ENCODE measurements at regions not wholly inside any gene's neighbourhood (a gene's known extent, or its start where the extent isn't known, plus 50 kb on each side); places are given as distances from the start of the nearest gene placed in this dataset.

GRCh38 chr18:38898167-38898566, 1332.6 kb upstream of the CELF4 start:
- no peak for TF ChIP-seq CTCF (IDR thresholded peaks at IDR 0.05)
- no peak for TF ChIP-seq POLR2A (IDR thresholded peaks at IDR 0.05)

Data from ovary (tissue), 3 donors.